Left renal cortex interstitium (tissue), 4 donors: ENCODE measurements at regions not wholly inside any gene's neighbourhood (a gene's known extent, or its start where the extent isn't known, plus 50 kb on each side); places are given as distances from the start of the nearest gene placed in this dataset.
"Not testable (repeated sequence)": the region's sequence is repeated elsewhere in the genome, so short reads cannot be mapped to it uniquely, and the experiment has no call there.

Experiments used
- DNase-seq, 4 donors: peaks; one replicate each; pipeline ENCODE4 v3.0.0-alpha.2; 2013; ENCODE audit warnings: low read depth in 4 of 4, low spot score in 2 of 4, missing footprints in 1 of 4

- no peak for DNase-seq
Observed at GRCh38 chr3:182124716-182125115, 413.0 kb downstream of the SOX2 start.

- no peak for DNase-seq
Observed at GRCh38 chr3:182129740-182130139, 418.0 kb downstream of the SOX2 start.

- DNase-seq: no peak
Observed at GRCh38 chr3:182133752-182134151, 422.0 kb downstream of the SOX2 start.

GRCh38 chr3:182135056-182135455 lies 423.3 kb downstream of the SOX2 start:
- DNase-seq: no peak

- DNase-seq: no peak
Observed at GRCh38 chr3:182136008-182136910, 424.5 kb downstream of the SOX2 start.

- DNase-seq: no peak
Observed at GRCh38 chr3:182138393-182138792, 426.7 kb downstream of the SOX2 start.

GRCh38 chr3:182139627-182140357 lies 428.1 kb downstream of the SOX2 start:
- DNase-seq: no peak

- no peak for DNase-seq
Observed at GRCh38 chr3:182142928-182143327, 431.2 kb downstream of the SOX2 start.

GRCh38 chr3:182143903-182144302 lies 432.2 kb downstream of the SOX2 start:
- no peak for DNase-seq

GRCh38 chr3:182148360-182148759 lies 436.6 kb downstream of the SOX2 start:
- no peak for DNase-seq

- DNase-seq: no peak
Observed at GRCh38 chr3:182149594-182149993, 437.9 kb downstream of the SOX2 start.

GRCh38 chr3:182156326-182156725 lies 444.6 kb downstream of the SOX2 start:
- not testable (repeated sequence) for DNase-seq

GRCh38 chr3:182165234-182165633 lies 453.5 kb downstream of the SOX2 start:
- DNase-seq: no peak

GRCh38 chr3:182172534-182172933 lies 460.8 kb downstream of the SOX2 start:
- no peak for DNase-seq

- no peak for DNase-seq
Observed at GRCh38 chr3:182178488-182179200, 466.9 kb downstream of the SOX2 start.

GRCh38 chr3:182179631-182180030 lies 467.9 kb downstream of the SOX2 start:
- no peak for DNase-seq

- no peak for DNase-seq
Observed at GRCh38 chr3:182180654-182181385, 469.1 kb downstream of the SOX2 start.

- no peak for DNase-seq
Observed at GRCh38 chr3:182182531-182182968, 470.8 kb downstream of the SOX2 start.

- no peak for DNase-seq
Observed at GRCh38 chr3:182183716-182184430, 472.1 kb downstream of the SOX2 start.

- no peak for DNase-seq
Observed at GRCh38 chr3:182185313-182185712, 473.6 kb downstream of the SOX2 start.
